HL-60 (cell line): ENCODE measurements at regions not wholly inside any gene's neighbourhood (a gene's known extent, or its start where the extent isn't known, plus 50 kb on each side); places are given as distances from the start of the nearest gene placed in this dataset.

Source experiments
- DNase-seq, 2 experiments: peaks; one replicate each; pipeline ENCODE4 v3.0.0-alpha.2; 2010 to 2020; ENCODE audit warnings: low read depth in 1 of 2, low spot score in 1 of 2
- H3K27ac ChIP-seq: fragments of 250-450 bp; sonication (Bioruptor Pico); replicated peaks from 2 replicates; pipeline ENCODE4 v1.5.1; 2020; ENCODE audit warnings: mild to moderate bottlenecking, moderate library complexity
- H3K27me3 ChIP-seq: fragments of 250-450 bp; sonication (Bioruptor Pico); 2 replicates; pipeline ENCODE4 v1.5.1; 2021; ENCODE audit warnings: mild to moderate bottlenecking, moderate library complexity; ENCODE audit not compliant: insufficient read depth, poor library complexity, severe bottlenecking
- H3K4me3 ChIP-seq: replicated peaks from 2 replicates; pipeline ENCODE4 v1.5.1; 2011; ENCODE audit warnings: mild to moderate bottlenecking, control low read depth, low read length; ENCODE audit not compliant: insufficient read depth
- GABPA ChIP-seq: IDR thresholded peaks from 2 replicates; pipeline ENCODE4 v1.6.1; 2012; ENCODE audit warnings: low read depth
- POLR2AphosphoS5 ChIP-seq: IDR thresholded peaks from 2 replicates; pipeline ENCODE4 v1.6.1; 2012; ENCODE audit warnings: low read depth
- SPI1 ChIP-seq: IDR thresholded peaks from 2 replicates; pipeline ENCODE4 v1.6.1; 2012; ENCODE audit warnings: low read depth, mild to moderate bottlenecking, borderline replicate concordance
- TF ChIP-seq, protein P1 (sequence below): IDR thresholded peaks from 2 replicates; pipeline ENCODE4 v1.6.1; 2012; ENCODE audit warnings: low read depth; ENCODE audit not compliant: insufficient replicate concordance
- TF ChIP-seq, protein P2 (sequence below): IDR thresholded peaks from one replicate; pipeline ENCODE4 v1.5.1; 2011; ENCODE audit warnings: low read length, control low read depth, inconsistent platforms; ENCODE audit not compliant: insufficient read depth

DNA sequence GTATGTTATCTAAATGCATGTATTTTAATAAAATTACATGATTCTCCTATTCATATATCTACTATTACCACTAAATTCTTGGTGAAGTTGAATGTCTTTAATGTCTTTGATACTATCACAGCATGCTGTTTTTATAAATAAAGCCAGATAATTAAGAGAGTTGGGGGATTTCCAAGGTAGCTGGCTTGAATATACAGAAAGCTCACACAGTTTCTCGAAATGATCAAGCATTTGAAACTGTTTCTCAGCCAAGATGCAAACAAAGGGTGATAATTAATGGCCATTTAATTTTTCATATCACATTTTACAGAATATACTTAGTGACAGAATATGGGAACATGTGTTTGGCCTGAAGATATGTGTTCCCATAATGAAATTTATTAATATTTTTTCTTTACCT is 145.6 kb upstream of the CDH12 start:
- DNase-seq = no peak
- Histone ChIP-seq H3K4me3 (no peak overlapping the region), H3K27ac (no peak overlapping the region), H3K27me3 (no peaks in the 10 kb centered on the region)
- TF ChIP-seq, protein P1, sequence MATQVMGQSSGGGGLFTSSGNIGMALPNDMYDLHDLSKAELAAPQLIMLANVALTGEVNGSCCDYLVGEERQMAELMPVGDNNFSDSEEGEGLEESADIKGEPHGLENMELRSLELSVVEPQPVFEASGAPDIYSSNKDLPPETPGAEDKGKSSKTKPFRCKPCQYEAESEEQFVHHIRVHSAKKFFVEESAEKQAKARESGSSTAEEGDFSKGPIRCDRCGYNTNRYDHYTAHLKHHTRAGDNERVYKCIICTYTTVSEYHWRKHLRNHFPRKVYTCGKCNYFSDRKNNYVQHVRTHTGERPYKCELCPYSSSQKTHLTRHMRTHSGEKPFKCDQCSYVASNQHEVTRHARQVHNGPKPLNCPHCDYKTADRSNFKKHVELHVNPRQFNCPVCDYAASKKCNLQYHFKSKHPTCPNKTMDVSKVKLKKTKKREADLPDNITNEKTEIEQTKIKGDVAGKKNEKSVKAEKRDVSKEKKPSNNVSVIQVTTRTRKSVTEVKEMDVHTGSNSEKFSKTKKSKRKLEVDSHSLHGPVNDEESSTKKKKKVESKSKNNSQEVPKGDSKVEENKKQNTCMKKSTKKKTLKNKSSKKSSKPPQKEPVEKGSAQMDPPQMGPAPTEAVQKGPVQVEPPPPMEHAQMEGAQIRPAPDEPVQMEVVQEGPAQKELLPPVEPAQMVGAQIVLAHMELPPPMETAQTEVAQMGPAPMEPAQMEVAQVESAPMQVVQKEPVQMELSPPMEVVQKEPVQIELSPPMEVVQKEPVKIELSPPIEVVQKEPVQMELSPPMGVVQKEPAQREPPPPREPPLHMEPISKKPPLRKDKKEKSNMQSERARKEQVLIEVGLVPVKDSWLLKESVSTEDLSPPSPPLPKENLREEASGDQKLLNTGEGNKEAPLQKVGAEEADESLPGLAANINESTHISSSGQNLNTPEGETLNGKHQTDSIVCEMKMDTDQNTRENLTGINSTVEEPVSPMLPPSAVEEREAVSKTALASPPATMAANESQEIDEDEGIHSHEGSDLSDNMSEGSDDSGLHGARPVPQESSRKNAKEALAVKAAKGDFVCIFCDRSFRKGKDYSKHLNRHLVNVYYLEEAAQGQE = no peak
- TF ChIP-seq SPI1 (no peak), GABPA (no peak), POLR2AphosphoS5 (no peak)
- TF ChIP-seq, protein P2, sequence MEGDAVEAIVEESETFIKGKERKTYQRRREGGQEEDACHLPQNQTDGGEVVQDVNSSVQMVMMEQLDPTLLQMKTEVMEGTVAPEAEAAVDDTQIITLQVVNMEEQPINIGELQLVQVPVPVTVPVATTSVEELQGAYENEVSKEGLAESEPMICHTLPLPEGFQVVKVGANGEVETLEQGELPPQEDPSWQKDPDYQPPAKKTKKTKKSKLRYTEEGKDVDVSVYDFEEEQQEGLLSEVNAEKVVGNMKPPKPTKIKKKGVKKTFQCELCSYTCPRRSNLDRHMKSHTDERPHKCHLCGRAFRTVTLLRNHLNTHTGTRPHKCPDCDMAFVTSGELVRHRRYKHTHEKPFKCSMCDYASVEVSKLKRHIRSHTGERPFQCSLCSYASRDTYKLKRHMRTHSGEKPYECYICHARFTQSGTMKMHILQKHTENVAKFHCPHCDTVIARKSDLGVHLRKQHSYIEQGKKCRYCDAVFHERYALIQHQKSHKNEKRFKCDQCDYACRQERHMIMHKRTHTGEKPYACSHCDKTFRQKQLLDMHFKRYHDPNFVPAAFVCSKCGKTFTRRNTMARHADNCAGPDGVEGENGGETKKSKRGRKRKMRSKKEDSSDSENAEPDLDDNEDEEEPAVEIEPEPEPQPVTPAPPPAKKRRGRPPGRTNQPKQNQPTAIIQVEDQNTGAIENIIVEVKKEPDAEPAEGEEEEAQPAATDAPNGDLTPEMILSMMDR = no peak

DNA sequence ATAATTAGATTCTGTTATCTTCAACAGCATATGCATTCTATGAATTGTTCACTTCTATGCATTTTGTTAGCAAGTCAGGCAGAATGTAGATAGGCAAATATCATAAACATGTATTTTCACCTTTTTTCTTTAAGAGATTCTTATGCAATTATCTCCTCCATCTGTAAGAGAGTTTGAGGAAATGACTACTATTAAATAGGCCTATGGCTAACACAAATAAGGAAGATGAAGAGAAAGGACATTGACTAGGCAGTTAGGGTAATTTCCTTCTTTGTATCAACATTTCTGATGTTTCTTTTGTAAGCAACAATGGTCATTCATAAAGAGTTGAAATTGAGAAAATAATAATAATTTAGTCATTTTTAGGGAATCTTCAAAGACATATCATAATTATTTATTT is 145.2 kb upstream of the CDH12 start:
- H3K27me3 ChIP-seq = no peaks in the 10 kb centered on the region
- TF ChIP-seq, protein P2 = no peak
- no peak for TF ChIP-seq GABPA
- TF ChIP-seq, protein P1 = no peak
- no peak for TF ChIP-seq SPI1
- TF ChIP-seq POLR2AphosphoS5 = no peak
- DNase-seq = no peak
- no peak overlapping the region for H3K4me3 ChIP-seq
- H3K27ac ChIP-seq = no peak overlapping the region

DNA sequence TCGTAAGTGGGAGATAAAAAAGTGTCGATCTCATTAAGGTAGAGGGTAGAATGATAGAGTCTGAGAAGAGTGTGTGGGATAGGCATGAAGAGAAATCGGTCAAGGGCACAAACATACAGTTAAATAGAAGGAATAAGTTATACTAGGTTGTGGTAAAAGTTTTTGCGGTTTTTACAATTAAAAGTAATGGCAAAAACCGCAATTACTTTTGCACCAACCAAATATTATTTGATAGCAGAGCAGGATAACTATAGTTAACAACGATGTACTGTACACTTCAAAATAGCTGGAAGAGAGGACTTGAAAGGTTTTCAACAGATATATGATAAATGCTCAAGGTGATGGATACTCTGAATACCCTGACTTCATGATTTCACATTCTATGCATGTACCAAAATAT is 135.8 kb upstream of the CDH12 start:
- H3K27me3 ChIP-seq = no peaks in the 10 kb centered on the region
- DNase-seq = no peak
- TF ChIP-seq, protein P1 = no peak
- no peak for TF ChIP-seq SPI1
- TF ChIP-seq GABPA = no peak
- TF ChIP-seq POLR2AphosphoS5 = no peak
- TF ChIP-seq, protein P2 = no peak
- no peak overlapping the region for H3K4me3 ChIP-seq
- no peak overlapping the region for H3K27ac ChIP-seq
